ENCODE measurements at regions not wholly inside any gene's neighbourhood (a gene's known extent, or its start where the extent isn't known, plus 50 kb on each side); places are given as distances from the start of the nearest gene placed in this dataset.

- no peak for TF ChIP-seq CTCF (IDR thresholded peaks at IDR 0.05)
- TF ChIP-seq POLR2AphosphoS5 (IDR thresholded peaks at IDR 0.05; ENCODE audit: insufficient read depth in 1 of 2, low read depth in 1 of 2), result no peak
- no peak for TF ChIP-seq POLR2A (IDR thresholded peaks at IDR 0.05)
Observed at GRCh38 chr17:15085890-15086677, 179.0 kb downstream of the PMP22 start.
